ENCODE measurements at regions not wholly inside any gene's neighbourhood (a gene's known extent, or its start where the extent isn't known, plus 50 kb on each side); places are given as distances from the start of the nearest gene placed in this dataset.

DNA sequence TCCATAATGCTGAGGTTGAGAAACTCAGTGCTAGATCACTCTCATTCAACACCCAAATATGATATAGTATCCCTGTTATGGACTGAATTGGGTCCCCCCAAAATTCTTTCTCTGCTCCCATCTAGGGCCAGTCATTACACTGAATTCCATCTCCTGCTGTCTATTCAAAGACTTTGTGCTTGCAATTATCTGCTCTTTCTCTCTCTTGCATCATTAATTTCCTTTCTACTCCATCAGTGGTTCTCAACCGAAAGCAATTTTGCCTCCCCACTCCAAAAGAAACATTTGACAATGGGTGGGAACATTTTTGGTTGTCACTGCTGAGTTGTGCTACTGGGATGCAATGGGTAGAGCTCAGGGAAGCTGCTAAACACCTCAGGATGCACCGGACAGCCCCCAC lies 271.5 kb upstream of the CDYL start:
- H3K4me1 ChIP-seq (ENCODE audit: control insufficient read depth, insufficient read depth, low read length, poor library complexity, severe bottlenecking): no peaks in the 10 kb centered on the region
- H3K36me3 ChIP-seq (ENCODE audit: control insufficient read depth, insufficient read depth, low read length): no peaks in the 10 kb centered on the region
- H3K27ac ChIP-seq (ENCODE audit: low read depth, low read length, severe bottlenecking): no peak overlapping the region
- WGBS, 2 experiments (ENCODE audit: insufficient coverage in 2 of 2): 100% methylated on average over 1 of the region's 2 CpGs; no CpG with 5 or more reads in 1 of the 2 experiments
- H3K4me3 ChIP-seq (ENCODE audit: extremely low read depth, insufficient read depth, low read length, poor library complexity, severe bottlenecking): no peak overlapping the region
- no peaks in the 10 kb centered on the region for H3K9me3 ChIP-seq (ENCODE audit: control insufficient read depth, low read length)

DNA sequence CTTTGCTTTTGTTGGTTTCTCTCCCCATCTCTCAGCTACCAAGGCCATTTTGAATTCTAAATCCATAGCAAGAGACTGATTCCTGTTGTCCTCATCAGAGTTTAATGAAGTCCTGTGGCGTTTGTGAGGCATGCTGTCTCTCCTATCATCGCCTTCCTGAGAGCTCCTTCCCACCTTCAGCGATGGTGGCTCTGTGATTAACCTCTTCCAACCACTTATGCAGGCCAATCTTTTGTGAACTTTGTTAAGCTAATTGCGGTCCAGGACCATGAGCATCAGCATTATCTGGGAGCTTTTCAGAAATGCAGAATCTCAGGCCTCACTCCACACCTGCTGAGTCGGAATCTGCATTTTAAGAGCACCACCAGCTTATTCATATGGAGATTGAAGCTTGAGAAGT lies 272.5 kb upstream of the CDYL start:
- Histone ChIP-seq H3K4me1 (ENCODE audit: control insufficient read depth, insufficient read depth, low read length, poor library complexity, severe bottlenecking) (no peaks in the 10 kb centered on the region), H3K4me3 (ENCODE audit: extremely low read depth, insufficient read depth, low read length, poor library complexity, severe bottlenecking) (no peak overlapping the region), H3K27ac (ENCODE audit: low read depth, low read length, severe bottlenecking) (no peak overlapping the region), H3K9me3 (ENCODE audit: control insufficient read depth, low read length) (no peaks in the 10 kb centered on the region), H3K36me3 (ENCODE audit: control insufficient read depth, insufficient read depth, low read length) (no peaks in the 10 kb centered on the region)
- 35 to 40% methylated on average over 3 to 4 of the region's 5 CpGs for WGBS, 2 experiments (ENCODE audit: insufficient coverage in 2 of 2)

DNA sequence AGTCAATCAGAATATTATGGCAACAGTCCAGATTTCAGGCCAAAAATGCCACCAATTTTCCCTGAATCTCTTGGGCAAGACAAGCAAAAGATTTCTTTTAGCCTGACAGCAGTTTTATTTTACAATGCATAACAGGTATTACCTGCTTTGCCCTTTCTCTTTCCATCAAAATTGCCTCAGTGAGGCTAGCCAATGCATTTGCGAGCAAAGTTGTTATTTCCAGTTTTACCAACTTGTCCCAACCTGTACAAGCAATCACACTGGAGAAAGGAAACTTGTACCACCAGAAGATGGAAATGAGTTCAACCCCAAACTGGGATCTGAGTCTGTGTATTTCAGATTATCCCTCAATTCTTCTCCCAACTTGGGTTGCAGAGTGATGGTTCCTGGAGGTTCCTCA lies 279.9 kb upstream of the CDYL start:
- 83 to 100% methylated on average over 1 of the region's 1 CpG for WGBS, 2 experiments (ENCODE audit: insufficient coverage in 2 of 2)
- no peak overlapping the region for H3K4me3 ChIP-seq (ENCODE audit: extremely low read depth, insufficient read depth, low read length, poor library complexity, severe bottlenecking)
- H3K36me3 ChIP-seq (ENCODE audit: control insufficient read depth, insufficient read depth, low read length): no peaks in the 10 kb centered on the region
- H3K27ac ChIP-seq (ENCODE audit: low read depth, low read length, severe bottlenecking): no peak overlapping the region
- H3K9me3 ChIP-seq (ENCODE audit: control insufficient read depth, low read length): no peaks in the 10 kb centered on the region
- no peaks in the 10 kb centered on the region for H3K4me1 ChIP-seq (ENCODE audit: control insufficient read depth, insufficient read depth, low read length, poor library complexity, severe bottlenecking)

DNA sequence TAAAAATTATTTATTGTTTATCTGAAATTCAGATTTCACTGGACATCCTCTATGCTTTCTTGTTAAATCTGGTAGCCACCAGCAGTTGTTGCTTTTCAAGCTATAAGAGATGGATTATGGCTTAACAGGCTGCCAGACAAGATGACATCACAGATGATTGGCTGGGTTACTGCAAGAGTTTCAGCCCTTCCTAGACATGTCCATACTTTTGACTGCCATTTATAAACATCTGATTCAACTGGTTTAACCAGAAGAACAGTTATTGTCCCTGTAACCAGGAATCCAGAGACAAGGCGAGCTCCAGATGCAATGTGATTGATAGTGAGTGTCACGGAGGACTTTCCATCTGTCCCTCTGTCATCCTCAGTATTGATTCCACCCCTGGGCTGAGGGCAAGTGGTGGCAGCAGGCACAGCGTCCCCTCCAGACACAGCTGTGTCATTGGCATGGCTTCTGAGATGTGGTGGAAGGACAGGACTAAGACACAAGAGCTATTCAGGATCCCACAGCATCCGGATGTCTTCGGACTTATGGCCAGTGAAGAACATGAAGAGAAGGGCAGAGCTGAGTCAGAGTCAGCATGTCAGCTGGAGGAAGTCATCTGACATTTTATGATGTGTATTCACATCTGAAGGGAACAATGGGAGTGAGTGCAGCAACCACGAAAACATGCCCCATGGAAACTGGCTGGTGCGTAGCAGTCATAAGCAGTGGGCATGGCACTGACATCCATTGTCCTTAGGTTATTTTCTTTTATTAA lies 284.5 kb upstream of the CDYL start:
- Histone ChIP-seq H3K4me3 (ENCODE audit: extremely low read depth, insufficient read depth, low read length, poor library complexity, severe bottlenecking) (no peak overlapping the region), H3K36me3 (ENCODE audit: control insufficient read depth, insufficient read depth, low read length) (no peaks in the 10 kb centered on the region), H3K9me3 (ENCODE audit: control insufficient read depth, low read length) (peaks cover 25% of the 10 kb centered on the region), H3K4me1 (ENCODE audit: control insufficient read depth, insufficient read depth, low read length, poor library complexity, severe bottlenecking) (no peaks in the 10 kb centered on the region), H3K27ac (ENCODE audit: low read depth, low read length, severe bottlenecking) (no peak overlapping the region)
- 90 to 97% methylated on average over 3 of the region's 7 CpGs for WGBS, 2 experiments (ENCODE audit: insufficient coverage in 2 of 2)

DNA sequence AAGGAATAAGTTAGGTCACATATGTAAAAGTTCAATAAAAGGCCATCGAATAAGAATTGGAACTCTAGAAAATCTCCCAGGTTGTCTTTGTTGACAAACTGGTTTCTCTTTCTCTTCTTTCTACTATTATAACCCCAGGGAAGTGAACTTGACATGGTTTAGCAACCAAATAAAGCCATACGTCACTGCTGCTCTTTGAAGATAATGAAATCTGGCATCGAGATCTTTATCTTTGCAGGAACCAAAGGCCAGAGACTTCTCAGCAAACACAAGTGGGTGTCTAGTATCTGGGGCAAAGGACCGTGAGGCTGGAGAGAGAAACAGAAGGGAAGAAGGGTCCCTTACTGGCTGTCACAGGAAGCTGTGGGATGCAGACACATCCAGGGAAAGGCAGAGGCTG lies 286.7 kb upstream of the CDYL start:
- Histone ChIP-seq H3K4me3 (ENCODE audit: extremely low read depth, insufficient read depth, low read length, poor library complexity, severe bottlenecking) (no peak overlapping the region), H3K9me3 (ENCODE audit: control insufficient read depth, low read length) (peaks cover 25% of the 10 kb centered on the region), H3K36me3 (ENCODE audit: control insufficient read depth, insufficient read depth, low read length) (no peaks in the 10 kb centered on the region), H3K27ac (ENCODE audit: low read depth, low read length, severe bottlenecking) (no peak overlapping the region), H3K4me1 (ENCODE audit: control insufficient read depth, insufficient read depth, low read length, poor library complexity, severe bottlenecking) (no peaks in the 10 kb centered on the region)
- WGBS, 2 experiments (ENCODE audit: insufficient coverage in 2 of 2): 84 to 93% methylated on average over 3 to 4 of the region's 4 CpGs

DNA sequence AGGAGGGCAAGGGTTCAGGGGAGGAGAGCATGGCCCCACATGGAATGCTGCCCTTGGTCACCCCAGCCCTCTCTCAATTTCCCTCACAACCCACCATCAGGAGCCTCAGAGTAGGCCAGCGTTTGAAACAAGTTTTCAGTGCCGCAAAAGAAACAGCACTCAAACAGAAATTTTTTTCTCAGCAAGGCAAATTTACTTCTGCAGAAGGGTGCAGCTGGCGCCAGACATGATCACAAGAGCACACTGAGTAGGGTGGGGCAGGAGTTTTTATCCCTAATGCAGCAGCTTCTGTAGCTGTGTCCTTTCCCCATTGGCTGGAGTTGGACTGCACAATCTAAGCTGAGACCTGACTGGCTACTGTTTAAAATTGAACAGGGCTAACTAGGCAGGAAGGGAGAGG lies 287.8 kb upstream of the CDYL start:
- Histone ChIP-seq H3K27ac (ENCODE audit: low read depth, low read length, severe bottlenecking) (no peak overlapping the region), H3K9me3 (ENCODE audit: control insufficient read depth, low read length) (peaks cover 25% of the 10 kb centered on the region), H3K4me1 (ENCODE audit: control insufficient read depth, insufficient read depth, low read length, poor library complexity, severe bottlenecking) (no peaks in the 10 kb centered on the region), H3K36me3 (ENCODE audit: control insufficient read depth, insufficient read depth, low read length) (no peaks in the 10 kb centered on the region), H3K4me3 (ENCODE audit: extremely low read depth, insufficient read depth, low read length, poor library complexity, severe bottlenecking) (no peak overlapping the region)
- 92 to 100% methylated on average over 2 of the region's 3 CpGs for WGBS, 2 experiments (ENCODE audit: insufficient coverage in 2 of 2)

DNA sequence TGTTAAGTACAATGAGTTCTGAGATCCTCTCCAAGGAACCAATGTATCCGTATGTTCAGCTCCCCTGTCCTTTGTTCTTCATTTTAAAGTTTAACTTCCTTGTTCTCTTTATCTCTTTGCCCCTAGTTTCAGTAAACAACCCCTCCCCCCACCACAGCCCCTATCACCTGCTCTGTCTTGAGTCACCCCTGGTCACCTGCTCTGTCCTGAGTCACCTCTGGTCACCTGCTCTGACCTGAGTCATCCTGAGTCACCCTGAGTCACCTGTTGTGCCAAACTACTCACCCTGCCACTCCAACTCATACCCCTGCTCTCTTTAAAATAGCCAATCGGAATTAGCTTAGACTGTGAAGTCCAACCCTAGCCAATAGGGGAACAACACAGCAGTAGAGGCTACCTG lies 288.7 kb upstream of the CDYL start:
- H3K4me3 ChIP-seq (ENCODE audit: extremely low read depth, insufficient read depth, low read length, poor library complexity, severe bottlenecking): no peak overlapping the region
- H3K4me1 ChIP-seq (ENCODE audit: control insufficient read depth, insufficient read depth, low read length, poor library complexity, severe bottlenecking): no peaks in the 10 kb centered on the region
- H3K36me3 ChIP-seq (ENCODE audit: control insufficient read depth, insufficient read depth, low read length): no peaks in the 10 kb centered on the region
- H3K27ac ChIP-seq (ENCODE audit: low read depth, low read length, severe bottlenecking): no peak overlapping the region
- 86 to 87% methylated on average over 2 of the region's 2 CpGs for WGBS, 2 experiments (ENCODE audit: insufficient coverage in 2 of 2)
- peaks cover 25% of the 10 kb centered on the region for H3K9me3 ChIP-seq (ENCODE audit: control insufficient read depth, low read length)

DNA sequence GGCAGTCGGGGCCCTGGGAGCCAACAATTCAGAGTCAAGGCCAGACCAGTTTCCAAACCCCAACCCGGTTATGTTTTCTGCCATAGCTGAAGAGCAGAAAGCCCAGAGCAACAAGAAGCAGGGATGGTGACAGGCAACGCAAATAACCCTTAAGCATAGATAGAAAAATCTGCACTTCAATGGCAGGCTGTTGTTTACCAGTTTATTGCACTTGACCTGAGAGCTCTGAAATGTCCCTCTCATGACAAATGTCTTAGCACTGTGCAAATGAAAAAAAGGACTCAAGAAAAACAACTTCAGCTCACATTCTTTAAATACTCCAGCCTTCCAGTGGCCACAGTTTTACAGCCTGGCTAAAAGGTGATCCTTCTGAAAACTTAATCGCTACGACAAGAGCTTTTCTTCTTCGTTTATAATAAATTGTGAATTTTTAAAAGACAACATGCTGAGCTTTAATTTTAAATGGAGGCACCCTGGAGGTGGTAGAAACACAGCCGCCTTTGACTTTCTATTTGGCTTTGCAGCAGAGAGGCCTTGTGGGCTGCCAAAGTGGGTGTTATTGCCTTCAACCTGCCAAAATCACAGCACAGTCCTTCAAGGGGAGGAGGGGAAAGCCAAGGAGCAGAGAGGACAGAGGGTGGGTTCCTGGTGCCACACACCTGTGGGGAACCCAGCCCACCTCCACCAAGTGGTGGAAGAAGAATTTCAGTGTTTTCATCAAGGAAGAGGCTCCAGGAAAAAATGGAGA lies 289.5 kb upstream of the CDYL start:
- Histone ChIP-seq H3K27ac (ENCODE audit: low read depth, low read length, severe bottlenecking) (no peak overlapping the region), H3K4me1 (ENCODE audit: control insufficient read depth, insufficient read depth, low read length, poor library complexity, severe bottlenecking) (no peaks in the 10 kb centered on the region), H3K4me3 (ENCODE audit: extremely low read depth, insufficient read depth, low read length, poor library complexity, severe bottlenecking) (no peak overlapping the region), H3K9me3 (ENCODE audit: control insufficient read depth, low read length) (peaks cover 25% of the 10 kb centered on the region), H3K36me3 (ENCODE audit: control insufficient read depth, insufficient read depth, low read length) (no peaks in the 10 kb centered on the region)
- WGBS, 2 experiments (ENCODE audit: insufficient coverage in 2 of 2): 70 to 76% methylated on average over 3 to 4 of the region's 7 CpGs

DNA sequence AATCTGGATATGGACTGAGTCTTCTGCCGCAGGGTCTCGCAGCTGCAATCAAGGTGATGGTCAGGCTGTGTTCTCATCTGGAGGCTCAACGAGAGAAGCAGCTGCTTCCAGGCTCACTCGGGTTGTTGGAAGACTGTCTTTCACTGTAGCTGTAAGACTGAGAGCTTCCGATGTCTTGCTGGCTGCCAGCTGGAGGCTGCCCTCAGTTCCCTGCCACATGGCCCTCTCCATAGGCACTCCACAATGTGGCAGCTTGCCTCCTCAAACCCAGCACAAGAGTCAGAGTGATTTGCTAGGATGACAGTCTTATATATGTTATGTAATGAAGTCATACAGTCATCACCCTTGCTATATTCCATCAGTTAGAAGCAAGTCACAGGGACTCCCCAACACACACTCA lies 290.5 kb upstream of the CDYL start:
- 96 to 98% methylated on average over 4 of the region's 5 CpGs for WGBS, 2 experiments (ENCODE audit: insufficient coverage in 2 of 2)
- Histone ChIP-seq H3K4me1 (ENCODE audit: control insufficient read depth, insufficient read depth, low read length, poor library complexity, severe bottlenecking) (no peaks in the 10 kb centered on the region), H3K4me3 (ENCODE audit: extremely low read depth, insufficient read depth, low read length, poor library complexity, severe bottlenecking) (no peak overlapping the region), H3K36me3 (ENCODE audit: control insufficient read depth, insufficient read depth, low read length) (no peaks in the 10 kb centered on the region), H3K27ac (ENCODE audit: low read depth, low read length, severe bottlenecking) (no peak overlapping the region), H3K9me3 (ENCODE audit: control insufficient read depth, low read length) (peaks cover 25% of the 10 kb centered on the region)

DNA sequence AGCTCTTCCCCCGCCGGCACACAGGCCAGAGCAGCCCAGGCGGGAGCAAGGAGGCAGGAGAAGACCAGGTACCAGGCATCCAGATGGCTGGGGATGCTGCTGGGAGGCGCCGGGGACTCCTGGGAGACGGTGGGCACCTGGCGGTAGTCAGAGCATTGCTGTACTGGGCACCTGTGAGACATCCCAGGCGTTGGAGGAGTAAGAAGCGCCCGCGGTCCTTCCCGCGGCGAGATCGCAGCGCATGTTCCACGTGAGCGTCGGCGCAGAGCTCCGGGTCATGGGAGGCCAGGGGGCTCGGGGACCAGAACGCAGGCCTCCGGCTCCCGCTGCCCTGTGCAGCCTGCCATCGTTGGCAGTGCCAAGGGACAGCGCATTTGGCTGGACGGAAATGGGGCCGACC lies 293.7 kb upstream of the CDYL start:
- 92 to 94% methylated on average over 22 to 28 of the region's 29 CpGs for WGBS, 2 experiments (ENCODE audit: insufficient coverage in 2 of 2)
- no peak overlapping the region for H3K4me3 ChIP-seq (ENCODE audit: extremely low read depth, insufficient read depth, low read length, poor library complexity, severe bottlenecking)
- H3K36me3 ChIP-seq (ENCODE audit: control insufficient read depth, insufficient read depth, low read length): no peaks in the 10 kb centered on the region
- no peaks in the 10 kb centered on the region for H3K4me1 ChIP-seq (ENCODE audit: control insufficient read depth, insufficient read depth, low read length, poor library complexity, severe bottlenecking)
- H3K27ac ChIP-seq (ENCODE audit: low read depth, low read length, severe bottlenecking): no peak overlapping the region
- peaks cover 5% of the 10 kb centered on the region for H3K9me3 ChIP-seq (ENCODE audit: control insufficient read depth, low read length)
